Mesothelial cell of epicardium (in vitro differentiated cells): ENCODE measurements at regions not wholly inside any gene's neighbourhood (a gene's known extent, or its start where the extent isn't known, plus 50 kb on each side); places are given as distances from the start of the nearest gene placed in this dataset.
"Not testable (repeated sequence)": the region's sequence is repeated elsewhere in the genome, so short reads cannot be mapped to it uniquely, and the experiment has no call there.

ENCODE experiments used
- DNase-seq, 2 experiments: peaks; one replicate each; pipeline ENCODE4 v3.0.0; 2021; ENCODE audit warnings: low spot score in 2 of 2; ENCODE audit not compliant: unreplicated experiment in 2 of 2
- H3K27ac Mint-ChIP-seq: 2 replicates; pipeline ENCODE4 v1.8.0; 2021; ENCODE audit warnings: mixed read lengths
- H3K27me3 Mint-ChIP-seq: 2 replicates; pipeline ENCODE4 v1.8.0; 2021; ENCODE audit warnings: low read depth, mixed read lengths
- H3K36me3 Mint-ChIP-seq: 2 replicates; pipeline ENCODE4 v1.8.0; 2021; ENCODE audit warnings: mixed read lengths
- H3K4me1 Mint-ChIP-seq: 2 replicates; pipeline ENCODE4 v1.8.0; 2021; ENCODE audit warnings: mixed read lengths
- H3K4me3 Mint-ChIP-seq: 2 replicates; pipeline ENCODE4 v1.8.0; 2021; ENCODE audit warnings: mild to moderate bottlenecking, moderate library complexity, mixed read lengths
- H3K9me3 Mint-ChIP-seq: 2 replicates; pipeline ENCODE4 v1.8.0; 2021; ENCODE audit warnings: mixed read lengths
- CTCF ChIP-seq: fragments of 200-600 bp; sonication (generic); IDR thresholded peaks from one replicate; pipeline ENCODE4 v1.5.0; 2021; ENCODE audit warnings: antibody characterized with exemption; ENCODE audit not compliant: unreplicated experiment

- Mint-ChIP-seq H3K36me3 (no peaks in the 10 kb centered on the region), H3K4me3 (peak overlapping the region; percentile 9), H3K27ac (peak overlapping the region; percentile 41), H3K27me3 (no peaks in the 10 kb centered on the region), H3K9me3 (no peaks in the 10 kb centered on the region), H3K4me1 (peaks cover 32% of the 10 kb centered on the region)
- no peak for DNase-seq
- TF ChIP-seq CTCF, result no peak
These were observed 132.1 kb upstream of the SALL4 start for GRCh38 chr20:51934301-51935002.

- H3K27ac Mint-ChIP-seq, result peak overlapping the region; percentile 65
- no peaks in the 10 kb centered on the region for H3K9me3 Mint-ChIP-seq
- no peak for TF ChIP-seq CTCF
- no peaks in the 10 kb centered on the region for H3K36me3 Mint-ChIP-seq
- H3K4me1 Mint-ChIP-seq, result peaks cover 32% of the 10 kb centered on the region
- H3K4me3 Mint-ChIP-seq, result no peak overlapping the region
- H3K27me3 Mint-ChIP-seq, result no peaks in the 10 kb centered on the region
- DNase-seq, result no peak
These were observed 129.1 kb upstream of the SALL4 start for GRCh38 chr20:51931371-51931781.

GRCh38 chr20:51930775-51931174, 128.5 kb upstream of the SALL4 start:
- H3K4me3 Mint-ChIP-seq, result no peak overlapping the region
- no peak for TF ChIP-seq CTCF
- no peaks in the 10 kb centered on the region for H3K36me3 Mint-ChIP-seq
- H3K4me1 Mint-ChIP-seq, result peaks cover 32% of the 10 kb centered on the region
- DNase-seq, result no peak
- peak overlapping the region; percentile 65 for H3K27ac Mint-ChIP-seq
- no peaks in the 10 kb centered on the region for H3K27me3 Mint-ChIP-seq
- no peaks in the 10 kb centered on the region for H3K9me3 Mint-ChIP-seq

- TF ChIP-seq CTCF, result no peak
- Mint-ChIP-seq H3K27me3 (no peaks in the 10 kb centered on the region), H3K9me3 (no peaks in the 10 kb centered on the region), H3K36me3 (no peaks in the 10 kb centered on the region), H3K4me1 (peaks cover 22% of the 10 kb centered on the region), H3K4me3 (no peak overlapping the region), H3K27ac (no peak overlapping the region)
- no peak for DNase-seq
These were observed 126.6 kb upstream of the SALL4 start for GRCh38 chr20:51928931-51929330.

GRCh38 chr20:51927970-51928369, 125.6 kb upstream of the SALL4 start:
- H3K4me3 Mint-ChIP-seq, H3K9me3 Mint-ChIP-seq, DNase-seq, H3K27ac Mint-ChIP-seq, H3K27me3 Mint-ChIP-seq, H3K36me3 Mint-ChIP-seq: not testable (repeated sequence)
- H3K4me1 Mint-ChIP-seq, result peaks cover 15% of the 10 kb centered on the region

GRCh38 chr20:51926670-51927305, 124.5 kb upstream of the SALL4 start:
- H3K9me3 Mint-ChIP-seq, result no peaks in the 10 kb centered on the region
- TF ChIP-seq CTCF, result no peak
- H3K4me3 Mint-ChIP-seq, result no peak overlapping the region
- no peak for DNase-seq
- H3K36me3 Mint-ChIP-seq, result no peaks in the 10 kb centered on the region
- no peak overlapping the region for H3K27ac Mint-ChIP-seq
- H3K27me3 Mint-ChIP-seq, result no peaks in the 10 kb centered on the region
- H3K4me1 Mint-ChIP-seq, result peaks cover 14% of the 10 kb centered on the region
